A673 (cell line): ENCODE measurements at regions not wholly inside any gene's neighbourhood (a gene's known extent, or its start where the extent isn't known, plus 50 kb on each side); places are given as distances from the start of the nearest gene placed in this dataset.

ENCODE experiments used
- BruUV-seq: library from RNA; stranded (reverse); fragments of 400-500 nt; replicated peaks from 2 replicates; lab custom pipeline; 2021; lab: Mats Ljungman, UMichigan
- CTCF ChIA-PET: fragments of 300-600 bp; sonication (Branson Sonifier 250); formaldehyde crosslinking; loops from one replicate; lab custom pipeline; 2022; ENCODE audit warnings: antibody characterized with exemption; lab: Charles Lee
- POLR2A ChIA-PET: fragments of 300-600 bp; sonication (Branson Sonifier 250); formaldehyde crosslinking; loops from one replicate; lab custom pipeline; 2022; ENCODE audit warnings: antibody characterized with exemption; ENCODE audit not compliant: low non-redundant PET; lab: Charles Lee
- DNase-seq: peaks from one replicate; pipeline ENCODE4 v3.0.0-alpha.2; 2015; ENCODE audit warnings: low spot score
- H3K27ac ChIP-seq: fragments of 200-600 bp; sonication (generic); 2 replicates; pipeline ENCODE4 v1.5.1; 2016; ENCODE audit warnings: mixed run types, low read depth, mild to moderate bottlenecking, mixed read lengths, antibody characterized with exemption, low read length; ENCODE audit not compliant: poor library complexity, severe bottlenecking
- H3K27me3 ChIP-seq: fragments of 200-600 bp; sonication (generic); replicated peaks from 2 replicates; pipeline ENCODE4 v1.6.1; 2017; ENCODE audit warnings: mixed run types, low read depth, mild to moderate bottlenecking, mixed read lengths, antibody characterized with exemption, low read length; ENCODE audit not compliant: insufficient read depth, poor library complexity
- H3K36me3 ChIP-seq: fragments of 200-600 bp; sonication (generic); 2 replicates; pipeline ENCODE4 v1.6.1; 2016; ENCODE audit warnings: mixed run types, mild to moderate bottlenecking, mixed read lengths, antibody characterized with exemption, low read length; ENCODE audit not compliant: insufficient read depth, poor library complexity, severe bottlenecking
- H3K4me1 ChIP-seq: fragments of 200-600 bp; sonication (generic); 2 replicates; pipeline ENCODE4 v1.6.1; 2017; ENCODE audit warnings: mixed run types, mild to moderate bottlenecking, mixed read lengths, antibody characterized with exemption, low read length; ENCODE audit not compliant: insufficient read depth, poor library complexity, severe bottlenecking
- H3K4me3 ChIP-seq: fragments of 200-600 bp; sonication (generic); 2 replicates; pipeline ENCODE4 v1.5.1; 2016; ENCODE audit warnings: low read depth, mixed run types, mild to moderate bottlenecking, mixed read lengths, low read length; ENCODE audit not compliant: poor library complexity, severe bottlenecking
- H3K9me3 ChIP-seq: fragments of 200-600 bp; sonication (generic); 2 replicates; pipeline ENCODE4 v1.6.1; 2016; ENCODE audit warnings: mixed run types, low read depth, mild to moderate bottlenecking, mixed read lengths, antibody characterized with exemption, low read length; ENCODE audit not compliant: poor library complexity, severe bottlenecking
- EZH2 ChIP-seq: fragments of 200-600 bp; sonication (generic); IDR thresholded peaks from 2 replicates; pipeline ENCODE4 v1.6.1; 2017; ENCODE audit warnings: borderline replicate concordance, low read depth, mild to moderate bottlenecking, mixed read lengths, antibody characterized with exemption, low read length; ENCODE audit not compliant: poor library complexity, severe bottlenecking
- intact Hi-C: fragments of 100-400 bp; cut with micrococcal nuclease; formaldehyde crosslinking; loops from one replicate; pipeline ENCODE4 v1.10.0; 2022; ENCODE audit not compliant: unreplicated experiment
- TF ChIP-seq, protein P1 (sequence below): fragments of 300-800, 200-600 bp; sonication (generic); conservative IDR thresholded peaks from 2 replicates; pipeline ENCODE4 v1.5.1; 2017; ENCODE audit warnings: low read depth, mild to moderate bottlenecking, antibody characterized with exemption, low read length, moderate library complexity, mixed read lengths

GRCh38 chr5:142420561-142421227, 95.9 kb upstream of the SPRY4 start:
- TF ChIP-seq, protein P1, sequence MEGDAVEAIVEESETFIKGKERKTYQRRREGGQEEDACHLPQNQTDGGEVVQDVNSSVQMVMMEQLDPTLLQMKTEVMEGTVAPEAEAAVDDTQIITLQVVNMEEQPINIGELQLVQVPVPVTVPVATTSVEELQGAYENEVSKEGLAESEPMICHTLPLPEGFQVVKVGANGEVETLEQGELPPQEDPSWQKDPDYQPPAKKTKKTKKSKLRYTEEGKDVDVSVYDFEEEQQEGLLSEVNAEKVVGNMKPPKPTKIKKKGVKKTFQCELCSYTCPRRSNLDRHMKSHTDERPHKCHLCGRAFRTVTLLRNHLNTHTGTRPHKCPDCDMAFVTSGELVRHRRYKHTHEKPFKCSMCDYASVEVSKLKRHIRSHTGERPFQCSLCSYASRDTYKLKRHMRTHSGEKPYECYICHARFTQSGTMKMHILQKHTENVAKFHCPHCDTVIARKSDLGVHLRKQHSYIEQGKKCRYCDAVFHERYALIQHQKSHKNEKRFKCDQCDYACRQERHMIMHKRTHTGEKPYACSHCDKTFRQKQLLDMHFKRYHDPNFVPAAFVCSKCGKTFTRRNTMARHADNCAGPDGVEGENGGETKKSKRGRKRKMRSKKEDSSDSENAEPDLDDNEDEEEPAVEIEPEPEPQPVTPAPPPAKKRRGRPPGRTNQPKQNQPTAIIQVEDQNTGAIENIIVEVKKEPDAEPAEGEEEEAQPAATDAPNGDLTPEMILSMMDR, result no peak
- TF ChIP-seq EZH2, result no peak
- Histone ChIP-seq H3K4me1 (peaks cover 46% of the 10 kb centered on the region), H3K9me3 (no peaks in the 10 kb centered on the region), H3K36me3 (no peaks in the 10 kb centered on the region), H3K27me3 (no peaks in the 10 kb centered on the region), H3K27ac (peak overlapping the region; percentile 57), H3K4me3 (no peak overlapping the region)
- DNase-seq, result peak; percentile 33
- POLR2A ChIA-PET, result no interaction called here
- no TSS peak for BruUV-seq
- CTCF ChIA-PET, result no interaction called here
- intact Hi-C loops, result no loop called here

DNA sequence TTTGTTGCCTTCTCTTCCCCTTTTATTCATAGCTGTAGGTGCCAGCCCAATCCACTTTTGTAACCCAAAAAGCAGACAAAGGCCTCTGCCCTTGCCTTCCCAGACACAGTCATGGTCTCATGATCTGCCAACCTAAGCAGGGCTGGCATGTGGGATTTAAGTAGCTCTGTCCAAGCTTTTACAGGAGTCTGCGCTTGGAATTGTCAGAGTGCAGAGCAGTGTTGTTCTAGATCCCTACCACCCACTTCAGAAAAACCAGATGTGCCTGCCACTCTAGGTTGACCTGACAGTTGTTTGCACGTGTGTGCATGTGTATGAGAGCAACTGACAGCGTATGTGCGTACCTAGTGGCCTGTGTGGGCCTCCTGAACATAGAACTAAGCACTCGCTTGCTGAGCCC, 87.8 kb upstream of the SPRY4 start:
- ChIA-PET CTCF (no interaction called here), POLR2A (no interaction called here)
- Histone ChIP-seq H3K27ac (no peak overlapping the region), H3K9me3 (no peaks in the 10 kb centered on the region), H3K4me3 (no peak overlapping the region), H3K36me3 (no peaks in the 10 kb centered on the region), H3K27me3 (no peaks in the 10 kb centered on the region), H3K4me1 (peaks cover 5% of the 10 kb centered on the region)
- DNase-seq, result no peak
- TF ChIP-seq EZH2, result no peak
- TF ChIP-seq, protein P1, result no peak
- intact Hi-C loops, result no loop called here
- BruUV-seq, result no TSS peak

- DNase-seq, result no peak
- peaks cover 5% of the 10 kb centered on the region for H3K4me1 ChIP-seq
- POLR2A ChIA-PET, result no interaction called here
- no peak overlapping the region for H3K27ac ChIP-seq
- no TSS peak for BruUV-seq
- CTCF ChIA-PET, result interaction anchor here (0.6 kb wide), 1 partner anchor 94 kb away, joined by 3 read pairs; no protein-coding TSS in a partner anchor
- no peaks in the 10 kb centered on the region for H3K36me3 ChIP-seq
- H3K9me3 ChIP-seq, result no peaks in the 10 kb centered on the region
- TF ChIP-seq, protein P1, result no peak
- no peak for TF ChIP-seq EZH2
- no peaks in the 10 kb centered on the region for H3K27me3 ChIP-seq
- no peak overlapping the region for H3K4me3 ChIP-seq
- intact Hi-C loops, result no loop called here
These were observed 87.0 kb upstream of the SPRY4 start for GRCh38 chr5:142411656-142412425.
